Liver (tissue), 8 donors: ENCODE measurements at regions not wholly inside any gene's neighbourhood (a gene's known extent, or its start where the extent isn't known, plus 50 kb on each side); places are given as distances from the start of the nearest gene placed in this dataset.

Experiments
- DNase-seq: peaks from one replicate; pipeline ENCODE4 v3.0.0-alpha.2; 2017; ENCODE audit warnings: low spot score
- H3K27ac ChIP-seq, 2 donors: one replicate each; pipeline ENCODE4 v1.7.0; 2013; ENCODE audit warnings: inconsistent platforms in 2 of 2, low read length in 2 of 2, control low read depth in 1 of 2, low read depth in 1 of 2, mild to moderate bottlenecking in 1 of 2
- H3K27me3 ChIP-seq, 4 donors: one replicate each; pipeline versions ENCODE4 v1.6.1 to v1.7.0; 2013; ENCODE audit warnings: low read length in 3 of 4, inconsistent platforms in 1 of 4, mild to moderate bottlenecking in 1 of 4, moderate library complexity in 1 of 4; ENCODE audit not compliant: control insufficient read depth in 4 of 4, insufficient read depth in 4 of 4
- H3K36me3 ChIP-seq, 4 donors: one replicate each; pipeline versions ENCODE4 v1.6.1 to v1.7.0; 2013; ENCODE audit warnings: low read length in 3 of 4, mild to moderate bottlenecking in 3 of 4, low read depth in 1 of 4, moderate library complexity in 1 of 4; ENCODE audit not compliant: control insufficient read depth in 4 of 4, insufficient read depth in 3 of 4
- H3K4me1 ChIP-seq, 4 donors: one replicate each; pipeline versions ENCODE4 v1.6.1 to v1.7.0; 2013; ENCODE audit warnings: low read length in 3 of 4, mild to moderate bottlenecking in 3 of 4, moderate library complexity in 1 of 4; ENCODE audit not compliant: control insufficient read depth in 4 of 4, insufficient read depth in 4 of 4
- H3K4me3 ChIP-seq, 3 donors: one replicate each; pipeline versions ENCODE4 v1.6.1 to v1.7.0; 2013; ENCODE audit warnings: low read length in 3 of 3, control low read depth in 1 of 3, low read depth in 1 of 3, mild to moderate bottlenecking in 1 of 3
- H3K9ac ChIP-seq, 2 donors: one replicate each; pipeline ENCODE4 v1.7.0; 2013; ENCODE audit warnings: low read length in 2 of 2, mild to moderate bottlenecking in 2 of 2, moderate library complexity in 2 of 2, control low read depth in 1 of 2, low read depth in 1 of 2
- H3K9me3 ChIP-seq, 4 donors: one replicate each; pipeline versions ENCODE4 v1.6.1 to v1.7.0; 2013; ENCODE audit warnings: low read length in 3 of 4; ENCODE audit not compliant: control insufficient read depth in 4 of 4
- EGR1 ChIP-seq, 2 donors: IDR thresholded peaks; 2 replicates each; pipeline ENCODE4 v1.6.1; 2016 to 2018; ENCODE audit warnings: antibody characterized with exemption in 2 of 2, low read depth in 2 of 2
- FOXA2 ChIP-seq: IDR thresholded peaks from 2 replicates; pipeline ENCODE4 v1.6.1; 2016; ENCODE audit warnings: antibody characterized with exemption
- GABPA ChIP-seq, 2 donors: IDR thresholded peaks in 1 of 2; conservative IDR thresholded peaks in 1 of 2; 2 replicates each; pipeline ENCODE4 v1.6.1; 2016; ENCODE audit warnings: antibody characterized with exemption in 2 of 2, mild to moderate bottlenecking in 1 of 2, moderate library complexity in 1 of 2
- HNF4A ChIP-seq, 2 donors: conservative IDR thresholded peaks; 2 replicates each; pipeline ENCODE4 v1.6.1; 2016; ENCODE audit warnings: antibody characterized with exemption in 2 of 2, mild to moderate bottlenecking in 2 of 2
- HNF4G ChIP-seq: IDR thresholded peaks from 2 replicates; pipeline ENCODE4 v1.6.1; 2016; ENCODE audit warnings: antibody characterized with exemption
- JUND ChIP-seq, 2 donors: IDR thresholded peaks; 2 replicates each; pipeline ENCODE4 v1.6.1; 2016; ENCODE audit warnings: antibody characterized with exemption in 2 of 2
- MAX ChIP-seq: IDR thresholded peaks from 2 replicates; pipeline ENCODE4 v1.6.1; 2016; ENCODE audit warnings: antibody characterized with exemption
- NR2F2 ChIP-seq: IDR thresholded peaks from 2 replicates; pipeline ENCODE4 v1.6.1; 2016; ENCODE audit warnings: antibody characterized with exemption
- RAD21 ChIP-seq, 2 donors: IDR thresholded peaks; 2 replicates each; pipeline ENCODE4 v1.6.1; 2016; ENCODE audit warnings: antibody characterized with exemption in 2 of 2, mild to moderate bottlenecking in 2 of 2
- RXRA ChIP-seq, 2 donors: IDR thresholded peaks; 2 replicates each; pipeline ENCODE4 v1.6.1; 2017 to 2018; ENCODE audit warnings: antibody characterized with exemption in 2 of 2, mild to moderate bottlenecking in 1 of 2
- TAF1 ChIP-seq: conservative IDR thresholded peaks from 2 replicates; pipeline ENCODE4 v1.6.1; 2016; ENCODE audit warnings: antibody characterized with exemption, mild to moderate bottlenecking
- YY1 ChIP-seq: IDR thresholded peaks from 2 replicates; pipeline ENCODE4 v1.6.1; 2016; ENCODE audit warnings: antibody characterized with exemption, mild to moderate bottlenecking
- whole genome bisulfite sequencing: extraction: QIAGEN DNeasy Blood & Tissue Kit; methylation state at CpG from one replicate; pipeline ENCODE4 v1.1.7; 2013; 5-methylcytosine and 5-hydroxymethylcytosine counted together
- TF ChIP-seq, protein P1 (sequence below): IDR thresholded peaks from 2 replicates; pipeline ENCODE4 v1.6.1; 2016; ENCODE audit warnings: antibody characterized with exemption
- TF ChIP-seq, protein P2 (sequence below): IDR thresholded peaks from 2 replicates; pipeline ENCODE4 v1.6.1; 2016; ENCODE audit warnings: antibody characterized with exemption, mild to moderate bottlenecking
- TF ChIP-seq, protein P3 (sequence below): IDR thresholded peaks from 2 replicates; pipeline ENCODE4 v1.6.1; 2016; ENCODE audit warnings: antibody characterized with exemption
- TF ChIP-seq, protein P4 (sequence below): fragments of 150-350 bp; IDR thresholded peaks from 2 replicates; pipeline ENCODE4 v1.5.1; 2017; ENCODE audit warnings: improper control_type of control experiment, low read depth, low read length; ENCODE audit not compliant: missing input control
- donor health status: healthy.
- donor health status: healthy.
- donor health status: healthy.
- donor health status: healthy.
- donor health status: healthy.

- Histone ChIP-seq H3K27ac (no peak overlapping the region), H3K27me3 (no peaks in the 10 kb centered on the region), H3K36me3 (no peaks in the 10 kb centered on the region), H3K4me1 (no peaks in the 10 kb centered on the region), H3K4me3 (no peak overlapping the region), H3K9me3 (no peaks in the 10 kb centered on the region), H3K9ac (no peak overlapping the region)
- DNase-seq: no peak
- TF ChIP-seq HNF4G (no peak), YY1 (no peak)
- WGBS: 60% methylated on average over 1 of the region's 1 CpG
These were observed 115.4 kb upstream of the PRKCQ start for GRCh38 chr10:6695519-6695918.

- Histone ChIP-seq H3K36me3 (no peaks in the 10 kb centered on the region), H3K9ac (no peak overlapping the region), H3K4me1 (no peaks in the 10 kb centered on the region), H3K4me3 (no peak overlapping the region), H3K27ac (no peak overlapping the region), H3K9me3 (no peaks in the 10 kb centered on the region), H3K27me3 (no peaks in the 10 kb centered on the region)
- 78% methylated on average over 8 of the region's 8 CpGs for WGBS
- no peak for TF ChIP-seq JUND (IDR thresholded peaks at IDR 0.05)
- no peak for TF ChIP-seq NR2F2
- no peak for TF ChIP-seq RAD21 (IDR thresholded peaks at IDR 0.05)
- TF ChIP-seq YY1: no peak
- TF ChIP-seq HNF4A (conservative IDR thresholded peaks at IDR 0.05): no peak
- no peak for TF ChIP-seq HNF4G
- no peak for TF ChIP-seq FOXA2
- DNase-seq: no peak
These were observed 114.5 kb upstream of the PRKCQ start for GRCh38 chr10:6694447-6695140.

- H3K4me1 ChIP-seq: no peaks in the 10 kb centered on the region
- no peak for DNase-seq
- TF ChIP-seq HNF4G (no peak), GABPA (IDR thresholded peaks at IDR 0.05 in 1 of 2, conservative IDR thresholded peaks at IDR 0.05 in 1 of 2) (no peak), EGR1 (IDR thresholded peaks at IDR 0.05; ENCODE audit: low read depth in 2 of 2) (no peak), MAX (no peak), FOXA2 (no peak), NR2F2 (no peak), RXRA (IDR thresholded peaks at IDR 0.05) (no peak), RAD21 (IDR thresholded peaks at IDR 0.05) (no peak), HNF4A (conservative IDR thresholded peaks at IDR 0.05) (no peak), TAF1 (no peak), JUND (IDR thresholded peaks at IDR 0.05) (no peak)
- TF ChIP-seq, protein P1, sequence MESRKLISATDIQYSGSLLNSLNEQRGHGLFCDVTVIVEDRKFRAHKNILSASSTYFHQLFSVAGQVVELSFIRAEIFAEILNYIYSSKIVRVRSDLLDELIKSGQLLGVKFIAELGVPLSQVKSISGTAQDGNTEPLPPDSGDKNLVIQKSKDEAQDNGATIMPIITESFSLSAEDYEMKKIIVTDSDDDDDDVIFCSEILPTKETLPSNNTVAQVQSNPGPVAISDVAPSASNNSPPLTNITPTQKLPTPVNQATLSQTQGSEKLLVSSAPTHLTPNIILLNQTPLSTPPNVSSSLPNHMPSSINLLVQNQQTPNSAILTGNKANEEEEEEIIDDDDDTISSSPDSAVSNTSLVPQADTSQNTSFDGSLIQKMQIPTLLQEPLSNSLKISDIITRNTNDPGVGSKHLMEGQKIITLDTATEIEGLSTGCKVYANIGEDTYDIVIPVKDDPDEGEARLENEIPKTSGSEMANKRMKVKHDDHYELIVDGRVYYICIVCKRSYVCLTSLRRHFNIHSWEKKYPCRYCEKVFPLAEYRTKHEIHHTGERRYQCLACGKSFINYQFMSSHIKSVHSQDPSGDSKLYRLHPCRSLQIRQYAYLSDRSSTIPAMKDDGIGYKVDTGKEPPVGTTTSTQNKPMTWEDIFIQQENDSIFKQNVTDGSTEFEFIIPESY: no peak
- TF ChIP-seq, protein P2, sequence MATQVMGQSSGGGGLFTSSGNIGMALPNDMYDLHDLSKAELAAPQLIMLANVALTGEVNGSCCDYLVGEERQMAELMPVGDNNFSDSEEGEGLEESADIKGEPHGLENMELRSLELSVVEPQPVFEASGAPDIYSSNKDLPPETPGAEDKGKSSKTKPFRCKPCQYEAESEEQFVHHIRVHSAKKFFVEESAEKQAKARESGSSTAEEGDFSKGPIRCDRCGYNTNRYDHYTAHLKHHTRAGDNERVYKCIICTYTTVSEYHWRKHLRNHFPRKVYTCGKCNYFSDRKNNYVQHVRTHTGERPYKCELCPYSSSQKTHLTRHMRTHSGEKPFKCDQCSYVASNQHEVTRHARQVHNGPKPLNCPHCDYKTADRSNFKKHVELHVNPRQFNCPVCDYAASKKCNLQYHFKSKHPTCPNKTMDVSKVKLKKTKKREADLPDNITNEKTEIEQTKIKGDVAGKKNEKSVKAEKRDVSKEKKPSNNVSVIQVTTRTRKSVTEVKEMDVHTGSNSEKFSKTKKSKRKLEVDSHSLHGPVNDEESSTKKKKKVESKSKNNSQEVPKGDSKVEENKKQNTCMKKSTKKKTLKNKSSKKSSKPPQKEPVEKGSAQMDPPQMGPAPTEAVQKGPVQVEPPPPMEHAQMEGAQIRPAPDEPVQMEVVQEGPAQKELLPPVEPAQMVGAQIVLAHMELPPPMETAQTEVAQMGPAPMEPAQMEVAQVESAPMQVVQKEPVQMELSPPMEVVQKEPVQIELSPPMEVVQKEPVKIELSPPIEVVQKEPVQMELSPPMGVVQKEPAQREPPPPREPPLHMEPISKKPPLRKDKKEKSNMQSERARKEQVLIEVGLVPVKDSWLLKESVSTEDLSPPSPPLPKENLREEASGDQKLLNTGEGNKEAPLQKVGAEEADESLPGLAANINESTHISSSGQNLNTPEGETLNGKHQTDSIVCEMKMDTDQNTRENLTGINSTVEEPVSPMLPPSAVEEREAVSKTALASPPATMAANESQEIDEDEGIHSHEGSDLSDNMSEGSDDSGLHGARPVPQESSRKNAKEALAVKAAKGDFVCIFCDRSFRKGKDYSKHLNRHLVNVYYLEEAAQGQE: no peak
- TF ChIP-seq, protein P3, sequence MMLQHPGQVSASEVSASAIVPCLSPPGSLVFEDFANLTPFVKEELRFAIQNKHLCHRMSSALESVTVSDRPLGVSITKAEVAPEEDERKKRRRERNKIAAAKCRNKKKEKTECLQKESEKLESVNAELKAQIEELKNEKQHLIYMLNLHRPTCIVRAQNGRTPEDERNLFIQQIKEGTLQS: no peak
- TF ChIP-seq, protein P4, sequence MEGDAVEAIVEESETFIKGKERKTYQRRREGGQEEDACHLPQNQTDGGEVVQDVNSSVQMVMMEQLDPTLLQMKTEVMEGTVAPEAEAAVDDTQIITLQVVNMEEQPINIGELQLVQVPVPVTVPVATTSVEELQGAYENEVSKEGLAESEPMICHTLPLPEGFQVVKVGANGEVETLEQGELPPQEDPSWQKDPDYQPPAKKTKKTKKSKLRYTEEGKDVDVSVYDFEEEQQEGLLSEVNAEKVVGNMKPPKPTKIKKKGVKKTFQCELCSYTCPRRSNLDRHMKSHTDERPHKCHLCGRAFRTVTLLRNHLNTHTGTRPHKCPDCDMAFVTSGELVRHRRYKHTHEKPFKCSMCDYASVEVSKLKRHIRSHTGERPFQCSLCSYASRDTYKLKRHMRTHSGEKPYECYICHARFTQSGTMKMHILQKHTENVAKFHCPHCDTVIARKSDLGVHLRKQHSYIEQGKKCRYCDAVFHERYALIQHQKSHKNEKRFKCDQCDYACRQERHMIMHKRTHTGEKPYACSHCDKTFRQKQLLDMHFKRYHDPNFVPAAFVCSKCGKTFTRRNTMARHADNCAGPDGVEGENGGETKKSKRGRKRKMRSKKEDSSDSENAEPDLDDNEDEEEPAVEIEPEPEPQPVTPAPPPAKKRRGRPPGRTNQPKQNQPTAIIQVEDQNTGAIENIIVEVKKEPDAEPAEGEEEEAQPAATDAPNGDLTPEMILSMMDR: no peak
- WGBS: 77% methylated on average over 7 of the region's 7 CpGs
- H3K27ac ChIP-seq: no peak overlapping the region
- H3K9ac ChIP-seq: no peak overlapping the region
- H3K27me3 ChIP-seq: no peaks in the 10 kb centered on the region
- H3K9me3 ChIP-seq: no peaks in the 10 kb centered on the region
- H3K36me3 ChIP-seq: no peaks in the 10 kb centered on the region
- H3K4me3 ChIP-seq: no peak overlapping the region
These were observed 112.8 kb upstream of the PRKCQ start for GRCh38 chr10:6692856-6693255.
